HG02943 (cell line): ENCODE measurements at regions not wholly inside any gene's neighbourhood (a gene's known extent, or its start where the extent isn't known, plus 50 kb on each side); places are given as distances from the start of the nearest gene placed in this dataset.

Source experiments
- ATAC-seq: cut with Tn5 transposase; IDR thresholded peaks from one replicate; pipeline ENCODE4 v1.9.1; 2021; ENCODE audit warnings: mild to moderate bottlenecking, low read depth, moderate library complexity; ENCODE audit not compliant: unreplicated experiment

DNA sequence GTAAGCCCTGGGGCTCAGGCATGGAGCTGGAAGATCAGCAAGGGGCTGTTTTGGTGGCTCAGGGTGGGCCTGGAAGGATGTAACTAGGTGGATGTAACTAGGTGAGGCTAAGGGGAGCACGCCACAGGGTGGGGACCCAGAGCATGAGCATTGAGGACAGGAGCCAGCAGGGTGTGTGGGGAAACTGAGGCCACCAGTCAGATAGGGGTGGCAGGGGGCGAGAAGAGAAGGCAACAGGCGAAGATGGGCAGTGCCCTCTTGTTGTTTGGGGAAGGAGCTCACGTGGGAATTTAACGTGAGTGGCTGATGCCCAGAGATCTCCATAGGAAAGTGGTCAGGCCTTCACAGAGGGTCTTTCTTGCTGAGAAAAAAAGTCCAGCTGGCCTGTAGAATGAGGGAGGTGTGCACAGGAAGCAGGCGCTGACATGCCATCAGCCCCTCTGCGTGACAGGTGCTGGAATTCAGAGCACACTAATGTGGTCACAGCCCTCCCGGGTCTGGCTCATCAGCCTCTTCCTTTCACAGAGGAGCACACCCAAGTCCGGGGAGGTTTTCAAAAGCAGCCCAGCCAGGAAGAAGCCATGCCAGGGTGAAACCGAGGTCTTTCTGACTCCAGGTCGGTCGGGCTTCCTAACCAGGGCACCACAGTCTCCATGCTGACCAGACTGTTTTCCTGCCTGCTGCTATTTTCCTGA, 54.6 kb upstream of the PAX6 start:
- no peak for ATAC-seq

DNA sequence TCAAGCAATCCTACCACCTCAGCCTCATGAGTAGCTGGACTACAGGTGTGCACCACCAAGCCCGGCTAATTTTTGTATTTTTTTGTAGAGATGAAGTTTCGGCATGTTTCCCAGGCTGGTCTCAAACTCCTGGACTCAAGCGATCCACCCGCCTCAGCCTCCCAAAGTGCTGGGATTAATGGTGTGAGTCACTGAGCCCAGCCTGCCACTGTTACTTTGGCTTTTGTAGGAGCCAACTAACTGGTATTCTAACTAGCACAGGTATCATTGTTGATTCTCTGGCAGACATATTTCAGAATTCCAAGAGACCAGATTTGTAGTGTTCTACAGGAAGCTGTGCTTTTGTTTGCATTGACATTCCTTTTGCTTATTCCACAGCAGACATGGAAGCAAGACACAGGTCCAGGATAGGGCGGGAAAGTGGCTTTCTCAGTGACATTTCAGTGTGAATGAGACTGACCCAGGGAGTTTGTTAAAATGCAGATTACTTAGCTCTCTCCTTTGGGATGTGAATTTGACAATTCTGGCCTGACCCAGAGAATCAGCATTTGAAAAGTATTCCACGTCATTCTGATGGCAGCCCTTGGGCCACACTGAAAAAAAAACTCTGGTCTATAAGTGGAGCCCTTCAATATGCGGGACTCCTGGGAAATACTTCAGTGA, 52.2 kb upstream of the PAX6 start:
- ATAC-seq = no peak

- no peak for ATAC-seq
Observed at GRCh38 chr11:31861011-31861410, 49.9 kb upstream of the PAX6 start.
